LNCAP (cell line): ENCODE measurements at regions not wholly inside any gene's neighbourhood (a gene's known extent, or its start where the extent isn't known, plus 50 kb on each side); places are given as distances from the start of the nearest gene placed in this dataset.

Experiments
- TF ChIP-seq, protein P1 (sequence below): fragments of 450-650 bp; IDR thresholded peaks from 2 replicates; pipeline ENCODE4 v1.5.1; 2017; ENCODE audit warnings: mild to moderate bottlenecking

DNA sequence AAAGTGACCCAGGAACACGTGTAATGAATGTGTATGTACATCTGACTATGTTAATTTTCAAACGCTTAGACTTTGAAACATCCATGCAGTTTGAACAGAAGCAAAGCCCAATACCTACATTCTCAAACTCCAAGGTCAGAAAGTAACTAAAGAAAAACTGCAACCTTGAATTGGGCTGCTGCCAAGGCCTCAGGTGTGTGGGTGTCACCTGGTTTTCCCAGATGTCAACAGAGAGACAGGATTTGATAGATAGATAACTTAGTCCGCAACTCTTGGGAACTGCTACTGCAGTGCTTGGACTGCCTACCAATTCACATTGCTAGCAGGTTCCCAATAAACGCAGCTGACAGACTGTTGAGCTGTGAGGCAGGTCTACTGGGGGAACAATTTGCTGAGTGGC is 78.7 kb upstream of the PAPOLG start:
- TF ChIP-seq, protein P1, sequence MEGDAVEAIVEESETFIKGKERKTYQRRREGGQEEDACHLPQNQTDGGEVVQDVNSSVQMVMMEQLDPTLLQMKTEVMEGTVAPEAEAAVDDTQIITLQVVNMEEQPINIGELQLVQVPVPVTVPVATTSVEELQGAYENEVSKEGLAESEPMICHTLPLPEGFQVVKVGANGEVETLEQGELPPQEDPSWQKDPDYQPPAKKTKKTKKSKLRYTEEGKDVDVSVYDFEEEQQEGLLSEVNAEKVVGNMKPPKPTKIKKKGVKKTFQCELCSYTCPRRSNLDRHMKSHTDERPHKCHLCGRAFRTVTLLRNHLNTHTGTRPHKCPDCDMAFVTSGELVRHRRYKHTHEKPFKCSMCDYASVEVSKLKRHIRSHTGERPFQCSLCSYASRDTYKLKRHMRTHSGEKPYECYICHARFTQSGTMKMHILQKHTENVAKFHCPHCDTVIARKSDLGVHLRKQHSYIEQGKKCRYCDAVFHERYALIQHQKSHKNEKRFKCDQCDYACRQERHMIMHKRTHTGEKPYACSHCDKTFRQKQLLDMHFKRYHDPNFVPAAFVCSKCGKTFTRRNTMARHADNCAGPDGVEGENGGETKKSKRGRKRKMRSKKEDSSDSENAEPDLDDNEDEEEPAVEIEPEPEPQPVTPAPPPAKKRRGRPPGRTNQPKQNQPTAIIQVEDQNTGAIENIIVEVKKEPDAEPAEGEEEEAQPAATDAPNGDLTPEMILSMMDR: no peak

DNA sequence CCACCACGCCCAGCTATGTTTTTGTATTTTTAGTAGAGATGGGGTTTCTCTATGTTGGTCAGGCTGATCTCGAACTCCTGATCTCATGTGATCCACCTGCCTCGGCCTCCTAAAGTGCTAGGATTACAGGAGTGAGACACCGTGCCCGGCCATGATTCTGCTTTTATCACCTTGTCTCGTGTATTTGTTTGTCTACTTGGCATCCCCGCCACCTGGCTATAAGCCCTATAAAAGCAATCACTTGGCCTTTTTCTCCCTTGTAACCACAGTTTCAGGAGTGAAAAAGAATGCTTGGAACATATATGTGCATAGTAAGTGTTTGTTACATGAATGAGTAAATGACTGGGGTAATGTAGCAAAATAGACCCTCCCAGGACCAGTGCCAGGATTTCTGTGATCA is 77.5 kb upstream of the PAPOLG start:
- TF ChIP-seq, protein P1: no peak

DNA sequence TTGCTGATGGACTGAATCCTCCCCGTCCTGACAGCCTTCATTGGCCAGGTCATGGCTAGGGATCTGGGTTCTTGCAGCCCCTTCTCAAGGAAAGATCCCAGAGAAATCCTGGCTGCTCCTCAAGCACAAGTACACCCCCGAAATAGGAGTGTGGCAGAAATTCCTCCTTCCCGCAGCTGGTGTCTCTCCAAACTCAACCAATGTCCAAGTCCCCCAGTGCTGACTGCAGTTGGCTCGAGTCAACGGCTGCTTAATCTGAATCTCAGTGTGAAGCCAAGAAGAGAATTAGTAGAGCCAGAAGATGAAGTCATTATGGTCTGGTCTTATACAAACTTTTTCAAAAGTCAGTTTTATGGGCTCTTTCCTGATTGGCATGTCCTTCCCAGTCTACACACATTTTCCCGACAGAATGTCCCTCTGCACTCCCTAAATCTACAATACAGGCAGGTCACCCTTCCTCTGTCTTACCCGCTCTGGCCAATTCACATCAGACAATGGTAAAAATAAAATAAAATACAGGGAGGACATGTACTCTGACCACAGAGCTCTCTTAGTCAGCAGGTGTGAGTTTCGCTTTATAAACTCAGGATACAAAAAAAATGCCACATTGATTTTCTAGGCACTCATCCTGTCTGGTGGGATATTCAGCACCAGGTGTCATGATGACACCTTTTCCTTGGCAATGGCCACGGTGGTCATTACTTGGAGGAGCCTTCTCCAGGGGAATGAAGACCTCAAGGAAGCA is 76.9 kb upstream of the PAPOLG start:
- TF ChIP-seq, protein P1: no peak

DNA sequence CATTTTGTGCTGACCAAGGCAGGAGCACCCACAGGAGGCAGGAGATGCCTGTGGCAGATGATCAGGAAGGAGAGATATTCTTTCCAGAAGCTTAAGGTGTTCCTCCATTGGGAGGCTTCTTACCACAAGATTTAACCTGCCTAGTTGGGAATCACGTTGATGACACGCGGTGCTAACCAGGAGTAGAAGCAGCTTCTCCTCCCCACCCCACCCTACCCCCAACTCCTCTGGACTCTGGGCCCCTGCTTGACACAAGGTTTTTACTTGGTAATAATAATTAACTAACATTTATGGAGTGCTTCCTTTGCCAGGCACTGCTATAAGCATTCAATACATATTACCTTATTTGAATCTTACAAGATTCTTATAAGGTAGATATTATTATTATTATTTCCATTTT is 62.5 kb upstream of the PAPOLG start:
- TF ChIP-seq, protein P1: no peak

DNA sequence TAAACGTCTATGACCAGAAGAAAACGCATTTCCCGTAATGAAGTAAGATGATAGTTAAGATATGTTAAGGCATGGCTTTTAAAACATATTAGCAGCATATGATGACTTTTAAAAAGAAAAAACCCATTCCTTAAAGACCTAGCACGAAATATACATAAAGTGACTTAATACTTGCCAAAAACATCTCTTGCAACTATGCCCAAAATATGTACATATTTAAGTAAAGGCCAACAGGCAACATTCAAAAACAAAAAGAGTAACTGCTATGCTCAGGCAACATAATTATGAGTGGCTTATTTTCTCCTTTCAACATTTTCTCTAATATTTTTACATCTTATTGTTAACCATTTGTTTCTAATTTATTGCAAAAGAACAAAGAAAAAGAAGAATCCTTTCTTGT is 60.3 kb upstream of the PAPOLG start:
- TF ChIP-seq, protein P1: no peak

DNA sequence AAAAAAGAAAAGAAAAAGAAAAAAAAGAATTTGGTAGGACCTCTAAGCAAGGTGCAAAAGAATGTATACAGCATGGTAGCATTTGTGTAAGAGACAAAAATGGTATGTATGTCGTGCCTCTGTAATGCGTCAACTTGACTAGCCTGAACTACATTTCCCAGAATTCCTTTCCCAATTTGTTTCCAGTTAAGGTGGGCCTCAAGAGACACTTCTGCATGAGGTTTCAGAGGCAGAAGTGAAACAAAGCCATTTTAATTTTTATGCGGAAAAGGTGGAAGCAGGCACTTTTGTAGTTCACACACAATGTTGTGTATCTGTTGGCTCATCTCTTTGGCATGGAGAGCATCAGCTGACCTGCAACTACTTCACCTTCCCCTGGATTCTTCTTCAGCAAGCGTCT is 56.5 kb upstream of the PAPOLG start:
- TF ChIP-seq, protein P1: no peak

DNA sequence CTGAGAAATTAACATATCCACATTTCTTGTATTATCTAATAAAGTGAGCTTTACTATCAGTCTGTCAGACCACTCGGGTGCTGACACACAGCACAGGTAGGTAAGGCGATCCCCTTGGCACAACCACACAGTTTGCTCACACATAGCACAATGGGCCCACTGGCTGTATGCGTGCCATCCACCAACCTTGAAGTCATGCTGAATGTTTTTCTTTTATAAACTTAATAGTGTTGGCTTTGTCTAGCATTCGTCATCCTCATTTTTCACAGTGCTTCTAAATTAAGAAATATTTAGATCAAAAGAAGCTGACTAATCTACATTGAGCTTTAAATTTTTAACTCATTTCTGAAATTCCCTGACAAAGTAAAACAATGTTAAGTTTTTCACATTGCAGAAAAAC is 50.0 kb upstream of the PAPOLG start:
- TF ChIP-seq, protein P1: no peak
